Caco-2 (cell line): ENCODE measurements at regions not wholly inside any gene's neighbourhood (a gene's known extent, or its start where the extent isn't known, plus 50 kb on each side); places are given as distances from the start of the nearest gene placed in this dataset.

Source experiments
- BruUV-seq: library from RNA; stranded (reverse); fragments of 400-500 nt; replicated peaks from 2 replicates; lab custom pipeline; 2021; lab: Mats Ljungman, UMichigan
- CTCF ChIA-PET: fragments of 300-600 bp; sonication (Branson Sonifier 250); formaldehyde crosslinking; loops from one replicate; lab custom pipeline; 2022; ENCODE audit warnings: antibody characterized with exemption; lab: Charles Lee
- POLR2A ChIA-PET: fragments of 300-600 bp; sonication (Branson Sonifier 250); formaldehyde crosslinking; loops from one replicate; lab custom pipeline; 2022; ENCODE audit warnings: antibody characterized with exemption; lab: Charles Lee
- DNase-seq, 2 experiments: peaks; one replicate each; pipeline versions ENCODE4 v3.0.0 to v3.0.0-alpha.2; 2020 to 2022
- H3K27me3 ChIP-seq: replicated peaks from 2 replicates; pipeline ENCODE4 v1.6.0; 2011; ENCODE audit warnings: low read length; ENCODE audit not compliant: control insufficient read depth, insufficient read depth
- H3K36me3 ChIP-seq: 2 replicates; pipeline ENCODE4 v1.5.1; 2011; ENCODE audit warnings: low read length; ENCODE audit not compliant: control insufficient read depth, insufficient read depth
- H3K4me1 ChIP-seq: fragments of 250-450 bp; sonication (Bioruptor Pico); 2 replicates; pipeline ENCODE4 v1.5.1; 2020; ENCODE audit warnings: mild to moderate bottlenecking
- H3K4me3 ChIP-seq: 2 replicates; pipeline ENCODE4 v1.5.1; 2011; ENCODE audit warnings: low read depth, mild to moderate bottlenecking, control low read depth, low read length
- H3K9me3 ChIP-seq: fragments of 250-450 bp; sonication (Bioruptor Pico); 2 replicates; pipeline ENCODE4 v1.5.1; 2020; ENCODE audit warnings: mild to moderate bottlenecking, moderate library complexity
- H3K27ac Mint-ChIP-seq: one replicate; pipeline ENCODE4 v1.8.0; 2022; ENCODE audit warnings: mixed read lengths; ENCODE audit not compliant: unreplicated experiment
- H3K27me3 Mint-ChIP-seq: one replicate; pipeline ENCODE4 v1.8.0; 2022; ENCODE audit warnings: mixed read lengths; ENCODE audit not compliant: insufficient read depth, unreplicated experiment
- H3K36me3 Mint-ChIP-seq: one replicate; pipeline ENCODE4 v1.8.0; 2022; ENCODE audit warnings: mild to moderate bottlenecking, mixed read lengths; ENCODE audit not compliant: insufficient read depth, unreplicated experiment
- H3K4me1 Mint-ChIP-seq: one replicate; pipeline ENCODE4 v1.8.0; 2022; ENCODE audit warnings: low read depth, mixed read lengths; ENCODE audit not compliant: unreplicated experiment
- H3K4me3 Mint-ChIP-seq: one replicate; pipeline ENCODE4 v1.8.0; 2022; ENCODE audit warnings: mild to moderate bottlenecking, moderate library complexity, mixed read lengths; ENCODE audit not compliant: unreplicated experiment
- H3K9me3 Mint-ChIP-seq: one replicate; pipeline ENCODE4 v1.8.0; 2022; ENCODE audit warnings: mixed read lengths; ENCODE audit not compliant: unreplicated experiment
- CTCF ChIP-seq, 2 experiments: fragments of 200-600 bp in 1 of 2; IDR thresholded peaks; 1 replicate in 1 of 2; 2 replicates in 1 of 2; pipeline versions ENCODE4 v1.5.1 to v1.8.0; 2011 to 2022; ENCODE audit warnings: antibody characterized with exemption in 1 of 2, control low read depth in 1 of 2, inconsistent platforms in 1 of 2, low read depth in 1 of 2, low read length in 1 of 2, mild to moderate bottlenecking in 1 of 2, moderate library complexity in 1 of 2; ENCODE audit not compliant: insufficient read depth in 1 of 2, severe bottlenecking in 1 of 2, unreplicated experiment in 1 of 2
- intact Hi-C: fragments of 100-400 bp; cut with micrococcal nuclease; formaldehyde crosslinking; loops from one replicate; pipeline ENCODE4 v1.10.0; 2022; ENCODE audit not compliant: unreplicated experiment

GRCh38 chr15:94107652-94108051 is 123.7 kb upstream of the MCTP2 start:
- Histone ChIP-seq H3K36me3 (no peaks in the 10 kb centered on the region), H3K4me1 (peaks cover 44% of the 10 kb centered on the region), H3K4me3 (no peak overlapping the region), H3K27me3 (no peaks in the 10 kb centered on the region), H3K9me3 (peaks cover 4% of the 10 kb centered on the region; the same call in 1 of the 2 replicates)
- H3K9me3 Mint-ChIP-seq, result peaks cover 22% of the 10 kb centered on the region
- TF ChIP-seq CTCF (IDR thresholded peaks at IDR 0.05; ENCODE audit: insufficient read depth in 1 of 2, low read depth in 1 of 2, low read length in 1 of 2, severe bottlenecking in 1 of 2, unreplicated experiment in 1 of 2), result no peak
- no peaks in the 10 kb centered on the region for H3K27me3 Mint-ChIP-seq
- H3K4me3 Mint-ChIP-seq, result no peak overlapping the region
- DNase-seq, result no peak
- H3K27ac Mint-ChIP-seq, result no peak overlapping the region
- ChIA-PET POLR2A (no interaction called here), CTCF (no interaction called here)
- peaks cover 44% of the 10 kb centered on the region for H3K4me1 Mint-ChIP-seq
- peaks cover 11% of the 10 kb centered on the region for H3K36me3 Mint-ChIP-seq
- BruUV-seq, result no TSS peak
- intact Hi-C loops, result no loop called here

- H3K4me1 Mint-ChIP-seq, result peaks cover 35% of the 10 kb centered on the region
Observed at GRCh38 chr15:94105760-94106159, 125.6 kb upstream of the MCTP2 start.

GRCh38 chr15:94100863-94101262 is 130.5 kb upstream of the MCTP2 start:
- H3K9me3 Mint-ChIP-seq, result peaks cover 22% of the 10 kb centered on the region
- H3K4me3 Mint-ChIP-seq, result no peak overlapping the region
- H3K4me1 Mint-ChIP-seq, result peaks cover 5% of the 10 kb centered on the region
- Histone ChIP-seq H3K9me3 (peaks cover 4% of the 10 kb centered on the region; the same call in 1 of the 2 replicates), H3K27me3 (no peaks in the 10 kb centered on the region), H3K4me1 (peaks cover 5% of the 10 kb centered on the region), H3K4me3 (no peak overlapping the region), H3K36me3 (no peaks in the 10 kb centered on the region)
- DNase-seq, result no peak
- no peak for TF ChIP-seq CTCF (IDR thresholded peaks at IDR 0.05; ENCODE audit: insufficient read depth in 1 of 2, low read depth in 1 of 2, low read length in 1 of 2, severe bottlenecking in 1 of 2, unreplicated experiment in 1 of 2)
- no TSS peak for BruUV-seq
- ChIA-PET CTCF (no interaction called here), POLR2A (no interaction called here)
- no peak overlapping the region for H3K27ac Mint-ChIP-seq
- H3K27me3 Mint-ChIP-seq, result no peaks in the 10 kb centered on the region
- intact Hi-C loops, result no loop called here
- peaks cover under 1% of the 10 kb centered on the region for H3K36me3 Mint-ChIP-seq

More at GRCh38 chr15:94105760-94106159, 125.6 kb upstream of the MCTP2 start:
- H3K4me3 ChIP-seq, result no peak overlapping the region
- POLR2A ChIA-PET, result no interaction called here
- CTCF ChIA-PET, result interaction anchor here (0.6 to 1.5 kb wide), 2 partner anchors 13 to 14 kb away, joined by 3 read pairs; no protein-coding TSS in a partner anchor
- DNase-seq, result peak; percentile 83 to 87
- Mint-ChIP-seq H3K4me3 (peak overlapping the region; percentile 56), H3K27ac (peak overlapping the region; percentile 89), H3K36me3 (peaks cover 9% of the 10 kb centered on the region), H3K27me3 (no peaks in the 10 kb centered on the region), H3K9me3 (peaks cover 22% of the 10 kb centered on the region)
- intact Hi-C loops, result loop anchor here (1.0 kb wide), 2 partner anchors 76 to 108 kb away; no protein-coding TSS in a partner anchor
- peaks cover 29% of the 10 kb centered on the region for H3K4me1 ChIP-seq
- no peaks in the 10 kb centered on the region for H3K36me3 ChIP-seq
- TF ChIP-seq CTCF (IDR thresholded peaks at IDR 0.05; ENCODE audit: insufficient read depth in 1 of 2, low read depth in 1 of 2, low read length in 1 of 2, severe bottlenecking in 1 of 2, unreplicated experiment in 1 of 2), result no peak
- BruUV-seq, result no TSS peak
- no peaks in the 10 kb centered on the region for H3K27me3 ChIP-seq
- H3K9me3 ChIP-seq, result peaks cover 4% of the 10 kb centered on the region; the same call in 1 of the 2 replicates
